HEK293 (cell line): ENCODE measurements at regions not wholly inside any gene's neighbourhood (a gene's known extent, or its start where the extent isn't known, plus 50 kb on each side); places are given as distances from the start of the nearest gene placed in this dataset.

Source experiments
- HOXA7 ChIP-seq: sonication (generic); formaldehyde crosslinking; IDR thresholded peaks from 2 replicates; pipeline ENCODE4 v1.8.1; 2022; ENCODE audit warnings: missing genetic modification reagents, borderline replicate concordance
- PATZ1 ChIP-seq: fragments of 450-650 bp; formaldehyde crosslinking; IDR thresholded peaks from 2 replicates; pipeline ENCODE4 v1.5.1; 2016; ENCODE audit warnings: missing biosample characterization, missing genetic modification characterization
- RBAK ChIP-seq: fragments of 450-650 bp; formaldehyde crosslinking; IDR thresholded peaks from 2 replicates; pipeline ENCODE4 v1.5.1; 2016; ENCODE audit warnings: missing biosample characterization, missing genetic modification characterization
- ZNF416 ChIP-seq: fragments of 450-650 bp; formaldehyde crosslinking; IDR thresholded peaks from 2 replicates; pipeline ENCODE4 v1.5.1; 2016; ENCODE audit warnings: missing biosample characterization, missing genetic modification characterization
- ZNF623 ChIP-seq: fragments of 450-650 bp; formaldehyde crosslinking; IDR thresholded peaks from 2 replicates; pipeline ENCODE4 v1.5.1; 2016; ENCODE audit warnings: missing biosample characterization, missing genetic modification characterization
- ZNF639 ChIP-seq: fragments of 450-650 bp; formaldehyde crosslinking; IDR thresholded peaks from 2 replicates; pipeline ENCODE4 v1.5.1; 2016; ENCODE audit warnings: missing biosample characterization, missing genetic modification characterization
- ZSCAN18 ChIP-seq: fragments of 450-650 bp; formaldehyde crosslinking; IDR thresholded peaks from 2 replicates; pipeline ENCODE4 v1.5.1; 2016; ENCODE audit warnings: missing biosample characterization, missing genetic modification characterization

GRCh38 chr6:132231121-132231884 is 170.0 kb downstream of the MOXD1 start:
- TF ChIP-seq HOXA7 (CRISPR knock-in tag) (no peak), PATZ1 (tag by site-specific recombination) (no peak), ZNF639 (tag by site-specific recombination) (no peak), ZSCAN18 (no peak), ZNF623 (tag by site-specific recombination) (no peak), RBAK (tag by site-specific recombination) (no peak), ZNF416 (tag by site-specific recombination) (no peak)
